ENCODE measurements at regions not wholly inside any gene's neighbourhood (a gene's known extent, or its start where the extent isn't known, plus 50 kb on each side); places are given as distances from the start of the nearest gene placed in this dataset.

- H3K27ac ChIP-seq (ENCODE audit: low read depth in 2 of 2, low read length in 2 of 2) = no peak overlapping the region
- no peak overlapping the region for H3K4me3 ChIP-seq (ENCODE audit: low read length in 3 of 3)
- DNase-seq (no peak), FAIRE-seq (no peak)
- H3K9me3 ChIP-seq (ENCODE audit: control insufficient read depth in 2 of 3, insufficient read depth in 1 of 3, low read length in 3 of 3) = no peaks in the 10 kb centered on the region
- intact Hi-C loops (cut with DNase I) = no loop called here
- no peaks in the 10 kb centered on the region for H3K36me3 ChIP-seq (ENCODE audit: control insufficient read depth in 2 of 3, insufficient read depth in 3 of 3, low read length in 3 of 3)
- H3K9ac ChIP-seq (ENCODE audit: low read length in 3 of 3) = no peak overlapping the region
- H3K27me3 ChIP-seq (ENCODE audit: control insufficient read depth, insufficient read depth, low read length) = no peaks in the 10 kb centered on the region
- TF ChIP-seq CTCF (IDR thresholded peaks at IDR 0.05; ENCODE audit: borderline replicate concordance, extremely low read depth, insufficient read depth) = no peak
- no peaks in the 10 kb centered on the region for H3K4me1 ChIP-seq (ENCODE audit: control insufficient read depth in 2 of 3, insufficient read depth in 2 of 3, low read depth in 1 of 3, low read length in 3 of 3)
Observed at GRCh38 chr1:81607086-81607485, 193.6 kb upstream of the ADGRL2 start.

- H3K9ac ChIP-seq (ENCODE audit: low read length in 3 of 3) = no peak overlapping the region
- no peak overlapping the region for H3K27ac ChIP-seq (ENCODE audit: low read depth in 2 of 2, low read length in 2 of 2)
- no peaks in the 10 kb centered on the region for H3K27me3 ChIP-seq (ENCODE audit: control insufficient read depth, insufficient read depth, low read length)
- no peak for TF ChIP-seq CTCF (IDR thresholded peaks at IDR 0.05; ENCODE audit: borderline replicate concordance, extremely low read depth, insufficient read depth)
- intact Hi-C loops (cut with DNase I) = no loop called here
- FAIRE-seq = no peak
- H3K4me3 ChIP-seq (ENCODE audit: low read length in 3 of 3) = no peak overlapping the region
- H3K9me3 ChIP-seq (ENCODE audit: control insufficient read depth in 2 of 3, insufficient read depth in 1 of 3, low read length in 3 of 3) = no peaks in the 10 kb centered on the region
- H3K4me1 ChIP-seq (ENCODE audit: control insufficient read depth in 2 of 3, insufficient read depth in 2 of 3, low read depth in 1 of 3, low read length in 3 of 3) = no peaks in the 10 kb centered on the region
- no peaks in the 10 kb centered on the region for H3K36me3 ChIP-seq (ENCODE audit: control insufficient read depth in 2 of 3, insufficient read depth in 3 of 3, low read length in 3 of 3)
- DNase-seq = no peak
Observed at GRCh38 chr1:81606656-81607055, 194.1 kb upstream of the ADGRL2 start.

- no peaks in the 10 kb centered on the region for H3K9me3 ChIP-seq (ENCODE audit: control insufficient read depth in 2 of 3, insufficient read depth in 1 of 3, low read length in 3 of 3)
- H3K4me1 ChIP-seq (ENCODE audit: control insufficient read depth in 2 of 3, insufficient read depth in 2 of 3, low read depth in 1 of 3, low read length in 3 of 3) = no peaks in the 10 kb centered on the region
- intact Hi-C loops (cut with DNase I) = no loop called here
- no peak overlapping the region for H3K4me3 ChIP-seq (ENCODE audit: low read length in 3 of 3)
- TF ChIP-seq CTCF (IDR thresholded peaks at IDR 0.05; ENCODE audit: borderline replicate concordance, extremely low read depth, insufficient read depth) = no peak
- no peak for FAIRE-seq
- no peaks in the 10 kb centered on the region for H3K27me3 ChIP-seq (ENCODE audit: control insufficient read depth, insufficient read depth, low read length)
- DNase-seq = no peak
- no peak overlapping the region for H3K9ac ChIP-seq (ENCODE audit: low read length in 3 of 3)
- no peak overlapping the region for H3K27ac ChIP-seq (ENCODE audit: low read depth in 2 of 2, low read length in 2 of 2)
- H3K36me3 ChIP-seq (ENCODE audit: control insufficient read depth in 2 of 3, insufficient read depth in 3 of 3, low read length in 3 of 3) = no peaks in the 10 kb centered on the region
Observed at GRCh38 chr1:81605023-81605422, 195.7 kb upstream of the ADGRL2 start.

GRCh38 chr1:81600878-81601622, 199.7 kb upstream of the ADGRL2 start:
- no peak overlapping the region for H3K4me3 ChIP-seq (ENCODE audit: low read length in 3 of 3)
- no peak for FAIRE-seq
- no peak overlapping the region for H3K27ac ChIP-seq (ENCODE audit: low read depth in 2 of 2, low read length in 2 of 2)
- intact Hi-C loops (cut with DNase I) = no loop called here
- no peaks in the 10 kb centered on the region for H3K27me3 ChIP-seq (ENCODE audit: control insufficient read depth, insufficient read depth, low read length)
- no peaks in the 10 kb centered on the region for H3K4me1 ChIP-seq (ENCODE audit: control insufficient read depth in 2 of 3, insufficient read depth in 2 of 3, low read depth in 1 of 3, low read length in 3 of 3)
- no peak overlapping the region for H3K9ac ChIP-seq (ENCODE audit: low read length in 3 of 3)
- peak in 2 of 5 donors; percentile 23 to 36 for DNase-seq
- no peak for TF ChIP-seq CTCF (IDR thresholded peaks at IDR 0.05; ENCODE audit: borderline replicate concordance, extremely low read depth, insufficient read depth)
- H3K9me3 ChIP-seq (ENCODE audit: control insufficient read depth in 2 of 3, insufficient read depth in 1 of 3, low read length in 3 of 3) = no peaks in the 10 kb centered on the region
- H3K36me3 ChIP-seq (ENCODE audit: control insufficient read depth in 2 of 3, insufficient read depth in 3 of 3, low read length in 3 of 3) = no peaks in the 10 kb centered on the region

Data from kidney (tissue), 13 donors.